Ovary (tissue), 3 donors: ENCODE measurements at regions not wholly inside any gene's neighbourhood (a gene's known extent, or its start where the extent isn't known, plus 50 kb on each side); places are given as distances from the start of the nearest gene placed in this dataset.

Source experiments
- CTCF ChIP-seq, 3 donors: fragments of 450-650 bp in 2 of 3; fragments of 200-600 bp in 1 of 3; IDR thresholded peaks; one replicate each; pipeline versions ENCODE4 v1.5.1 to v1.8.0; 2016 to 2022; ENCODE audit warnings: antibody characterized with exemption in 3 of 3, mild to moderate bottlenecking in 1 of 3
- POLR2A ChIP-seq: fragments of 450-650 bp; IDR thresholded peaks from one replicate; pipeline ENCODE4 v1.6.1; 2017; ENCODE audit warnings: antibody characterized with exemption, mild to moderate bottlenecking, moderate library complexity
- donor health status: DM: no; HTN: no; CAD: no.

DNA sequence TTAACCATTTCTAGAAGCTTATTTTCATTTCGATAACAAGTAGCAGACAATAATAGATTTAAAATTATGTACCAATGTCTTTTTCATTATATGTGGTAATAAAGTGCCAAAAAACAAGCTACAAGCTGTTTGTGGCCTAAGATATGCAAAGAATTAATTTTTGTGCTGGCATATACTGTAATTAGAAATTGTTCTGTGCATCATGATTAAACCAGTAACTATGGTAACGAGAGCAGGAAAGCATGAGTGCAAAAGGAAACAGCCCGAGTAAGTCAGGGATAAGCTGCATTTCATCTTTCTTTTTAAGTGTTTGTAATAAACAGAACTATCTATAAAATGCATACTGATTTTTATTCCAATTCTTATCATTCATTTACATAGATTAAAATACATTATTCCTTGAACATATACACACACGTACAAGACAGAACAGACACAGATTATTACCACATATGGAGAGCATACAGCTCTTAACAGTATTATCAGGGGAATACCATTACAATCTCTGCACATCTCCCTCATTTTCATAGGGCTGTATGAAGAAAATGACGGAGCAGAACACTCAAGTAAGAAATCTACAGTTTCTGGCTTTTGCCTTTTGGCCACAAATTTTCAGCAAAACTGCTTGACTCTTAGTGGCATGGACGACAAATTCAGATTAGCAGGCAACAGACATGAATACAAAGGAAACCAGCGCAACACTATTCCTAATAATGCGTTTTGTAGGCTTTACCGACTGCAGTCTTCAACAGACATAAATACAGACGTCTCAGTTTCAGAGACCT lies 121.3 kb upstream of the WDR17 start:
- TF ChIP-seq CTCF (IDR thresholded peaks at IDR 0.05) (no peak), POLR2A (no peak)
